Keratinocyte (primary cell): ENCODE measurements at regions not wholly inside any gene's neighbourhood (a gene's known extent, or its start where the extent isn't known, plus 50 kb on each side); places are given as distances from the start of the nearest gene placed in this dataset.

Source experiments
- DNase-seq: peaks from one replicate; pipeline ENCODE4 v3.0.0-alpha.2; 2011; ENCODE audit warnings: low read depth, missing footprints, low spot score
- FAIRE-seq: peaks from 2 replicates; lab custom pipeline; 2011; peaks lifted over from hg19 to GRCh38; lab: Jason Lieb, UNC
- H2AFZ ChIP-seq: 2 replicates; pipeline ENCODE4 v1.6.0; 2012; ENCODE audit warnings: low read length, control low read depth, inconsistent platforms; ENCODE audit not compliant: control insufficient read depth
- H3K27ac ChIP-seq: 2 replicates; pipeline ENCODE4 v1.5.1; 2011; ENCODE audit warnings: low read length; ENCODE audit not compliant: control insufficient read depth, insufficient read depth
- H3K27me3 ChIP-seq: 3 replicates; pipeline ENCODE4 v1.6.0; 2011; ENCODE audit warnings: low read length; ENCODE audit not compliant: control insufficient read depth, insufficient read depth; ENCODE audit errors: extremely low read depth
- H3K36me3 ChIP-seq, 2 experiments: 2 replicates in 1 of 2; 3 replicates in 1 of 2; pipeline ENCODE4 v1.5.1; 2011; ENCODE audit warnings: low read length in 2 of 2, mild to moderate bottlenecking in 1 of 2; ENCODE audit not compliant: control insufficient read depth in 2 of 2, insufficient read depth in 2 of 2; ENCODE audit errors: extremely low read depth in 1 of 2
- H3K4me1 ChIP-seq: 3 replicates; pipeline ENCODE4 v1.5.1; 2011; ENCODE audit warnings: low read length; ENCODE audit not compliant: control insufficient read depth, insufficient read depth; ENCODE audit errors: extremely low read depth
- H3K4me2 ChIP-seq: 3 replicates; pipeline ENCODE4 v1.6.0; 2011; ENCODE audit warnings: low read depth, low read length; ENCODE audit not compliant: control insufficient read depth, insufficient read depth; ENCODE audit errors: extremely low read depth
- H3K4me3 ChIP-seq, 3 experiments: fragments of 200-600 bp in 1 of 3; sonication (generic) in 1 of 3; 2 replicates in 2 of 3; 3 replicates in 1 of 3; pipeline ENCODE4 v1.5.1; 2011 to 2016; ENCODE audit warnings: low read length in 3 of 3, mild to moderate bottlenecking in 3 of 3, control low read depth in 2 of 3, inconsistent platforms in 1 of 3, low read depth in 1 of 3, mixed read lengths in 1 of 3, mixed run types in 1 of 3, moderate library complexity in 1 of 3; ENCODE audit not compliant: control insufficient read depth in 2 of 3, insufficient read depth in 2 of 3; ENCODE audit errors: extremely low read depth in 1 of 3
- H3K79me2 ChIP-seq: 2 replicates; pipeline ENCODE4 v1.6.0; 2012; ENCODE audit warnings: low read length; ENCODE audit not compliant: control insufficient read depth, insufficient read depth
- H3K9ac ChIP-seq: 3 replicates; pipeline ENCODE4 v1.6.0; 2011; ENCODE audit warnings: low read length; ENCODE audit not compliant: control insufficient read depth, insufficient read depth; ENCODE audit errors: extremely low read depth
- H3K9me1 ChIP-seq: 3 replicates; pipeline ENCODE4 v1.6.0; 2011; ENCODE audit warnings: low read length; ENCODE audit not compliant: control insufficient read depth, insufficient read depth; ENCODE audit errors: extremely low read depth
- H3K9me3 ChIP-seq: 2 replicates; pipeline ENCODE4 v1.5.1; 2012; ENCODE audit warnings: low read depth, low read length; ENCODE audit not compliant: control insufficient read depth
- H4K20me1 ChIP-seq: 3 replicates; pipeline ENCODE4 v1.6.0; 2011; ENCODE audit warnings: low read length; ENCODE audit not compliant: control insufficient read depth, insufficient read depth; ENCODE audit errors: extremely low read depth
- EZH2 ChIP-seq: IDR thresholded peaks from one replicate; pipeline ENCODE4 v1.6.1; 2012; ENCODE audit warnings: inconsistent platforms, mild to moderate bottlenecking, low read length, moderate library complexity
- dilution Hi-C: fragments of 300-500 bp; cut with MboI; formaldehyde crosslinking; loops from one replicate; pipeline ENCODE4 v1.7.0; 2020; ENCODE audit warnings: low sequenced_read_pairs; ENCODE audit not compliant: extremely low pct_ligation_motif_present
- TF ChIP-seq, protein P1 (sequence below), 3 experiments: IDR thresholded peaks in 1 of 3; conservative IDR thresholded peaks in 1 of 3; optimal IDR thresholded peaks in 1 of 3; 2 replicates in 2 of 3; 3 replicates in 1 of 3; pipeline versions ENCODE3 to v1.5.1; 2011; ENCODE audit warnings: low read length in 3 of 3, mild to moderate bottlenecking in 3 of 3, moderate library complexity in 2 of 3, control low read depth in 1 of 3, inconsistent platforms in 1 of 3; ENCODE audit not compliant: insufficient read depth in 2 of 3; ENCODE audit errors: extremely low read depth in 1 of 3

DNA sequence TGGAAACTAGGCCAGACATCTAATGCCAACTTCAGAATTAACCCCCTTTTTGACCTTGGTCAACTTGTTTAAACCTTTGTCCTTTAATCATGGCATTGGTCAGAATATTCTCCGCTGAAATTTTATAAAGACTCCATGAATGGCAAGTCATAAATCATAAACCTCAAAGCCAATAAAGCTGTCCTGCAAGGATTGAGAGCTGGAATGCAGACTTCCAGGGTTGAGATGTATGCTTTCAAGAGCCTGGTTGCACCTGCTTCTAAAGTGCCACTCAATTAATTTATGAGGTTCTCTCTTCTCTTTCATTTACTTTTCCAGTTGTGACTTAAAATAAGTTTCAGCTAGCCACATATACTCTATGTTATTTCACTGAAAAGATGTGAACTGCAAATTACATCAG lies 136.2 kb upstream of the HCCS start:
- Histone ChIP-seq H3K4me1 (no peaks in the 10 kb centered on the region), H3K4me2 (no peak overlapping the region), H3K27me3 (no peaks in the 10 kb centered on the region), H3K36me3 (no peaks in the 10 kb centered on the region), H4K20me1 (no peaks in the 10 kb centered on the region), H3K4me3 (no peak overlapping the region), H3K27ac (no peak overlapping the region), H3K9me3 (no peaks in the 10 kb centered on the region), H3K9me1 (no peaks in the 10 kb centered on the region), H3K9ac (no peak overlapping the region), H3K79me2 (no peaks in the 10 kb centered on the region), H2AFZ (no peak overlapping the region)
- DNase-seq = no peak
- dilution Hi-C loops = no loop called here
- no peak for TF ChIP-seq EZH2
- TF ChIP-seq, protein P1, sequence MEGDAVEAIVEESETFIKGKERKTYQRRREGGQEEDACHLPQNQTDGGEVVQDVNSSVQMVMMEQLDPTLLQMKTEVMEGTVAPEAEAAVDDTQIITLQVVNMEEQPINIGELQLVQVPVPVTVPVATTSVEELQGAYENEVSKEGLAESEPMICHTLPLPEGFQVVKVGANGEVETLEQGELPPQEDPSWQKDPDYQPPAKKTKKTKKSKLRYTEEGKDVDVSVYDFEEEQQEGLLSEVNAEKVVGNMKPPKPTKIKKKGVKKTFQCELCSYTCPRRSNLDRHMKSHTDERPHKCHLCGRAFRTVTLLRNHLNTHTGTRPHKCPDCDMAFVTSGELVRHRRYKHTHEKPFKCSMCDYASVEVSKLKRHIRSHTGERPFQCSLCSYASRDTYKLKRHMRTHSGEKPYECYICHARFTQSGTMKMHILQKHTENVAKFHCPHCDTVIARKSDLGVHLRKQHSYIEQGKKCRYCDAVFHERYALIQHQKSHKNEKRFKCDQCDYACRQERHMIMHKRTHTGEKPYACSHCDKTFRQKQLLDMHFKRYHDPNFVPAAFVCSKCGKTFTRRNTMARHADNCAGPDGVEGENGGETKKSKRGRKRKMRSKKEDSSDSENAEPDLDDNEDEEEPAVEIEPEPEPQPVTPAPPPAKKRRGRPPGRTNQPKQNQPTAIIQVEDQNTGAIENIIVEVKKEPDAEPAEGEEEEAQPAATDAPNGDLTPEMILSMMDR (optimal IDR thresholded peaks at IDR 0.05 in 1 of 3, IDR thresholded peaks at IDR 0.05 in 1 of 3, conservative IDR thresholded peaks at IDR 0.05 in 1 of 3; ENCODE audit: extremely low read depth in 1 of 3, insufficient read depth in 2 of 3, low read length in 3 of 3) = no peak
- no peak for FAIRE-seq

GRCh38 chrX:10979956-10980355 lies 131.2 kb upstream of the HCCS start:
- Histone ChIP-seq H3K27ac (no peak overlapping the region), H3K9me1 (no peaks in the 10 kb centered on the region), H3K4me2 (no peak overlapping the region), H3K4me1 (no peaks in the 10 kb centered on the region), H3K9me3 (no peaks in the 10 kb centered on the region), H3K4me3 (no peak overlapping the region), H3K36me3 (no peaks in the 10 kb centered on the region), H3K9ac (no peak overlapping the region), H3K79me2 (no peaks in the 10 kb centered on the region), H4K20me1 (no peaks in the 10 kb centered on the region), H2AFZ (no peak overlapping the region), H3K27me3 (no peaks in the 10 kb centered on the region)
- DNase-seq (no peak), FAIRE-seq (no peak)
- dilution Hi-C loops = no loop called here
- TF ChIP-seq EZH2 = no peak
- TF ChIP-seq, protein P1 (optimal IDR thresholded peaks at IDR 0.05 in 1 of 3, IDR thresholded peaks at IDR 0.05 in 1 of 3, conservative IDR thresholded peaks at IDR 0.05 in 1 of 3; ENCODE audit: extremely low read depth in 1 of 3, insufficient read depth in 2 of 3, low read length in 3 of 3) = no peak
